HL-60 (cell line): ENCODE measurements at regions not wholly inside any gene's neighbourhood (a gene's known extent, or its start where the extent isn't known, plus 50 kb on each side); places are given as distances from the start of the nearest gene placed in this dataset.

ENCODE experiments used
- POLR2AphosphoS5 ChIP-seq: IDR thresholded peaks from 2 replicates; pipeline ENCODE4 v1.6.1; 2012; ENCODE audit warnings: low read depth
- TF ChIP-seq, protein P1 (sequence below): IDR thresholded peaks from one replicate; pipeline ENCODE4 v1.5.1; 2011; ENCODE audit warnings: low read length, control low read depth, inconsistent platforms; ENCODE audit not compliant: insufficient read depth

DNA sequence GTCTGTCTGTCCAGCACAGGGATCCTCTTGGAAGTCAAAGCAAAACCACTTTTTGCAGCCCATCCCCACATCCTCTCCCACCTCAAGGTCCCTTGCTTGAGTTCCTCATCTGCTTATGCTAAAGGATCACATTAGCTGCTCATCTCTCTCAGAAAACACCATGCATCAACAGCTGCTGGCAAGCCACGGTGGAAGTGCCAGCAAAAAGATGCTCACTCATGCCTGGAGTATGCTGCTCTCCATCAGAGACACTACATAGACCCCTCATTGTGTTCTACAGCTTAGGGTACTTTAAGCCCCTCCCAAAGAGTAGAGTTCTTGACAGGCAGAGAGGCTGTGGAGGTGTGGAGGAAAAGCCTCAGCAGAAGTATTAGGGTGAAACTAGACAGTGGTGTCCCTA lies 94.6 kb upstream of the COL8A1 start:
- TF ChIP-seq, protein P1, sequence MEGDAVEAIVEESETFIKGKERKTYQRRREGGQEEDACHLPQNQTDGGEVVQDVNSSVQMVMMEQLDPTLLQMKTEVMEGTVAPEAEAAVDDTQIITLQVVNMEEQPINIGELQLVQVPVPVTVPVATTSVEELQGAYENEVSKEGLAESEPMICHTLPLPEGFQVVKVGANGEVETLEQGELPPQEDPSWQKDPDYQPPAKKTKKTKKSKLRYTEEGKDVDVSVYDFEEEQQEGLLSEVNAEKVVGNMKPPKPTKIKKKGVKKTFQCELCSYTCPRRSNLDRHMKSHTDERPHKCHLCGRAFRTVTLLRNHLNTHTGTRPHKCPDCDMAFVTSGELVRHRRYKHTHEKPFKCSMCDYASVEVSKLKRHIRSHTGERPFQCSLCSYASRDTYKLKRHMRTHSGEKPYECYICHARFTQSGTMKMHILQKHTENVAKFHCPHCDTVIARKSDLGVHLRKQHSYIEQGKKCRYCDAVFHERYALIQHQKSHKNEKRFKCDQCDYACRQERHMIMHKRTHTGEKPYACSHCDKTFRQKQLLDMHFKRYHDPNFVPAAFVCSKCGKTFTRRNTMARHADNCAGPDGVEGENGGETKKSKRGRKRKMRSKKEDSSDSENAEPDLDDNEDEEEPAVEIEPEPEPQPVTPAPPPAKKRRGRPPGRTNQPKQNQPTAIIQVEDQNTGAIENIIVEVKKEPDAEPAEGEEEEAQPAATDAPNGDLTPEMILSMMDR, result no peak
- no peak for TF ChIP-seq POLR2AphosphoS5
